Stimulated activated CD4-positive, alpha-beta T cell treated with anti-CD3 and anti-CD28 coated beads, TNF-alpha, amount 100 ng/mL, for 24 hours (primary cell): ENCODE measurements at regions not wholly inside any gene's neighbourhood (a gene's known extent, or its start where the extent isn't known, plus 50 kb on each side); places are given as distances from the start of the nearest gene placed in this dataset.
"Not testable (repeated sequence)": the region's sequence is repeated elsewhere in the genome, so short reads cannot be mapped to it uniquely, and the experiment has no call there.

Source experiments
- DNase-seq, 3 experiments: peaks; one replicate each; pipeline ENCODE4 v3.0.0-alpha.2; 2020; ENCODE audit warnings: low read depth in 3 of 3

- DNase-seq, result no peak
Measured at GRCh38 chr5:24264547-24264946, 380.2 kb downstream of the CDH10 start.

- DNase-seq, result no peak
Measured at GRCh38 chr5:24265306-24265705, 379.5 kb downstream of the CDH10 start.

- DNase-seq, result no peak
Measured at GRCh38 chr5:24268482-24269056, 376.2 kb downstream of the CDH10 start.

- DNase-seq, result not testable (repeated sequence)
Measured at GRCh38 chr5:24271702-24272118, 373.1 kb downstream of the CDH10 start.

- no peak for DNase-seq
Measured at GRCh38 chr5:24272741-24273140, 372.0 kb downstream of the CDH10 start.

GRCh38 chr5:24280215-24280614 lies 364.6 kb downstream of the CDH10 start:
- no peak for DNase-seq

- DNase-seq, result no peak
Measured at GRCh38 chr5:24281818-24282217, 363.0 kb downstream of the CDH10 start.

- DNase-seq, result no peak
Measured at GRCh38 chr5:24289582-24290335, 355.0 kb downstream of the CDH10 start.

- DNase-seq, result no peak
Measured at GRCh38 chr5:24290536-24290935, 354.2 kb downstream of the CDH10 start.

- DNase-seq, result no peak
Measured at GRCh38 chr5:24291916-24292315, 352.9 kb downstream of the CDH10 start.

- no peak for DNase-seq
Measured at GRCh38 chr5:24294333-24294732, 350.4 kb downstream of the CDH10 start.

- no peak for DNase-seq
Measured at GRCh38 chr5:24314106-24314505, 330.7 kb downstream of the CDH10 start.

GRCh38 chr5:24320643-24321042 lies 324.1 kb downstream of the CDH10 start:
- DNase-seq, result no peak

GRCh38 chr5:24325306-24325832 lies 319.4 kb downstream of the CDH10 start:
- DNase-seq, result no peak

GRCh38 chr5:24331531-24331930 lies 313.2 kb downstream of the CDH10 start:
- no peak for DNase-seq

- no peak for DNase-seq
Measured at GRCh38 chr5:24347158-24347557, 297.6 kb downstream of the CDH10 start.

GRCh38 chr5:24351285-24351684 lies 293.5 kb downstream of the CDH10 start:
- DNase-seq, result no peak

GRCh38 chr5:24353016-24353415 lies 291.8 kb downstream of the CDH10 start:
- DNase-seq, result no peak

GRCh38 chr5:24353611-24354010 lies 291.2 kb downstream of the CDH10 start:
- no peak for DNase-seq

GRCh38 chr5:24363789-24364481 lies 280.8 kb downstream of the CDH10 start:
- no peak for DNase-seq

GRCh38 chr5:24364711-24365110 lies 280.1 kb downstream of the CDH10 start:
- DNase-seq, result no peak

- no peak for DNase-seq
Measured at GRCh38 chr5:24365406-24365805, 279.4 kb downstream of the CDH10 start.

- DNase-seq, result no peak
Measured at GRCh38 chr5:24367216-24367615, 277.6 kb downstream of the CDH10 start.
